ENCODE measurements at regions not wholly inside any gene's neighbourhood (a gene's known extent, or its start where the extent isn't known, plus 50 kb on each side); places are given as distances from the start of the nearest gene placed in this dataset.
A peak's percentile ranks its signal among the peaks of the same experiment; 100 is the strongest.

DNA sequence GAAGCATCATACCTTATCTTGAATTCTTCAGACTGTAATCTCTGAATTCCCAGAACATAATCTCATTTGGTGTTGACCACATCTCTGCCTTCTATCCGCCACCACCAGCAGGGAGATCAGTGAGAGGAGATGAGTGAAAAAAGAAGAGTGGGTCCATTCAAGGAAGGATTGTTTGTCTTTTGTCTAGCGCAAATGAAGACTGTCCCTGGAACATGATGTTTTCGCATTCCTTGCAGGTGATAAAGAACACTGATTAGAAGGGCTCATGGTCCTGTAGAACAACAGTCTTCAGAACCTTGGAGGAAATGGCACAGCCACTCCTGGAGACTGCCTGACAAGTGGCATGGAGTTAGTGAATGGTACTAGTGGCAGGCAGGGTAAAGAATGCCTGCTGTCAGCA, 869.6 kb downstream of the JRKL start:
- Mint-ChIP-seq H3K27ac (no peak overlapping the region), H3K9me3 (no peaks in the 10 kb centered on the region; the same call in 2 of the 3 replicates), H3K27me3 (ENCODE audit: insufficient read depth, low read depth, poor library complexity) (no peaks in the 10 kb centered on the region), H3K36me3 (ENCODE audit: low read depth) (no peaks in the 10 kb centered on the region), H3K4me1 (no peaks in the 10 kb centered on the region), H3K4me3 (no peak overlapping the region)
- TF ChIP-seq, protein P1, sequence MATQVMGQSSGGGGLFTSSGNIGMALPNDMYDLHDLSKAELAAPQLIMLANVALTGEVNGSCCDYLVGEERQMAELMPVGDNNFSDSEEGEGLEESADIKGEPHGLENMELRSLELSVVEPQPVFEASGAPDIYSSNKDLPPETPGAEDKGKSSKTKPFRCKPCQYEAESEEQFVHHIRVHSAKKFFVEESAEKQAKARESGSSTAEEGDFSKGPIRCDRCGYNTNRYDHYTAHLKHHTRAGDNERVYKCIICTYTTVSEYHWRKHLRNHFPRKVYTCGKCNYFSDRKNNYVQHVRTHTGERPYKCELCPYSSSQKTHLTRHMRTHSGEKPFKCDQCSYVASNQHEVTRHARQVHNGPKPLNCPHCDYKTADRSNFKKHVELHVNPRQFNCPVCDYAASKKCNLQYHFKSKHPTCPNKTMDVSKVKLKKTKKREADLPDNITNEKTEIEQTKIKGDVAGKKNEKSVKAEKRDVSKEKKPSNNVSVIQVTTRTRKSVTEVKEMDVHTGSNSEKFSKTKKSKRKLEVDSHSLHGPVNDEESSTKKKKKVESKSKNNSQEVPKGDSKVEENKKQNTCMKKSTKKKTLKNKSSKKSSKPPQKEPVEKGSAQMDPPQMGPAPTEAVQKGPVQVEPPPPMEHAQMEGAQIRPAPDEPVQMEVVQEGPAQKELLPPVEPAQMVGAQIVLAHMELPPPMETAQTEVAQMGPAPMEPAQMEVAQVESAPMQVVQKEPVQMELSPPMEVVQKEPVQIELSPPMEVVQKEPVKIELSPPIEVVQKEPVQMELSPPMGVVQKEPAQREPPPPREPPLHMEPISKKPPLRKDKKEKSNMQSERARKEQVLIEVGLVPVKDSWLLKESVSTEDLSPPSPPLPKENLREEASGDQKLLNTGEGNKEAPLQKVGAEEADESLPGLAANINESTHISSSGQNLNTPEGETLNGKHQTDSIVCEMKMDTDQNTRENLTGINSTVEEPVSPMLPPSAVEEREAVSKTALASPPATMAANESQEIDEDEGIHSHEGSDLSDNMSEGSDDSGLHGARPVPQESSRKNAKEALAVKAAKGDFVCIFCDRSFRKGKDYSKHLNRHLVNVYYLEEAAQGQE (IDR thresholded peaks at IDR 0.05; ENCODE audit: unreplicated experiment), result no peak
- TF ChIP-seq, protein P2, sequence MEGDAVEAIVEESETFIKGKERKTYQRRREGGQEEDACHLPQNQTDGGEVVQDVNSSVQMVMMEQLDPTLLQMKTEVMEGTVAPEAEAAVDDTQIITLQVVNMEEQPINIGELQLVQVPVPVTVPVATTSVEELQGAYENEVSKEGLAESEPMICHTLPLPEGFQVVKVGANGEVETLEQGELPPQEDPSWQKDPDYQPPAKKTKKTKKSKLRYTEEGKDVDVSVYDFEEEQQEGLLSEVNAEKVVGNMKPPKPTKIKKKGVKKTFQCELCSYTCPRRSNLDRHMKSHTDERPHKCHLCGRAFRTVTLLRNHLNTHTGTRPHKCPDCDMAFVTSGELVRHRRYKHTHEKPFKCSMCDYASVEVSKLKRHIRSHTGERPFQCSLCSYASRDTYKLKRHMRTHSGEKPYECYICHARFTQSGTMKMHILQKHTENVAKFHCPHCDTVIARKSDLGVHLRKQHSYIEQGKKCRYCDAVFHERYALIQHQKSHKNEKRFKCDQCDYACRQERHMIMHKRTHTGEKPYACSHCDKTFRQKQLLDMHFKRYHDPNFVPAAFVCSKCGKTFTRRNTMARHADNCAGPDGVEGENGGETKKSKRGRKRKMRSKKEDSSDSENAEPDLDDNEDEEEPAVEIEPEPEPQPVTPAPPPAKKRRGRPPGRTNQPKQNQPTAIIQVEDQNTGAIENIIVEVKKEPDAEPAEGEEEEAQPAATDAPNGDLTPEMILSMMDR (conservative IDR thresholded peaks at IDR 0.05; ENCODE audit: low read depth in 2 of 2), result no peak
- TF ChIP-seq, protein P3, sequence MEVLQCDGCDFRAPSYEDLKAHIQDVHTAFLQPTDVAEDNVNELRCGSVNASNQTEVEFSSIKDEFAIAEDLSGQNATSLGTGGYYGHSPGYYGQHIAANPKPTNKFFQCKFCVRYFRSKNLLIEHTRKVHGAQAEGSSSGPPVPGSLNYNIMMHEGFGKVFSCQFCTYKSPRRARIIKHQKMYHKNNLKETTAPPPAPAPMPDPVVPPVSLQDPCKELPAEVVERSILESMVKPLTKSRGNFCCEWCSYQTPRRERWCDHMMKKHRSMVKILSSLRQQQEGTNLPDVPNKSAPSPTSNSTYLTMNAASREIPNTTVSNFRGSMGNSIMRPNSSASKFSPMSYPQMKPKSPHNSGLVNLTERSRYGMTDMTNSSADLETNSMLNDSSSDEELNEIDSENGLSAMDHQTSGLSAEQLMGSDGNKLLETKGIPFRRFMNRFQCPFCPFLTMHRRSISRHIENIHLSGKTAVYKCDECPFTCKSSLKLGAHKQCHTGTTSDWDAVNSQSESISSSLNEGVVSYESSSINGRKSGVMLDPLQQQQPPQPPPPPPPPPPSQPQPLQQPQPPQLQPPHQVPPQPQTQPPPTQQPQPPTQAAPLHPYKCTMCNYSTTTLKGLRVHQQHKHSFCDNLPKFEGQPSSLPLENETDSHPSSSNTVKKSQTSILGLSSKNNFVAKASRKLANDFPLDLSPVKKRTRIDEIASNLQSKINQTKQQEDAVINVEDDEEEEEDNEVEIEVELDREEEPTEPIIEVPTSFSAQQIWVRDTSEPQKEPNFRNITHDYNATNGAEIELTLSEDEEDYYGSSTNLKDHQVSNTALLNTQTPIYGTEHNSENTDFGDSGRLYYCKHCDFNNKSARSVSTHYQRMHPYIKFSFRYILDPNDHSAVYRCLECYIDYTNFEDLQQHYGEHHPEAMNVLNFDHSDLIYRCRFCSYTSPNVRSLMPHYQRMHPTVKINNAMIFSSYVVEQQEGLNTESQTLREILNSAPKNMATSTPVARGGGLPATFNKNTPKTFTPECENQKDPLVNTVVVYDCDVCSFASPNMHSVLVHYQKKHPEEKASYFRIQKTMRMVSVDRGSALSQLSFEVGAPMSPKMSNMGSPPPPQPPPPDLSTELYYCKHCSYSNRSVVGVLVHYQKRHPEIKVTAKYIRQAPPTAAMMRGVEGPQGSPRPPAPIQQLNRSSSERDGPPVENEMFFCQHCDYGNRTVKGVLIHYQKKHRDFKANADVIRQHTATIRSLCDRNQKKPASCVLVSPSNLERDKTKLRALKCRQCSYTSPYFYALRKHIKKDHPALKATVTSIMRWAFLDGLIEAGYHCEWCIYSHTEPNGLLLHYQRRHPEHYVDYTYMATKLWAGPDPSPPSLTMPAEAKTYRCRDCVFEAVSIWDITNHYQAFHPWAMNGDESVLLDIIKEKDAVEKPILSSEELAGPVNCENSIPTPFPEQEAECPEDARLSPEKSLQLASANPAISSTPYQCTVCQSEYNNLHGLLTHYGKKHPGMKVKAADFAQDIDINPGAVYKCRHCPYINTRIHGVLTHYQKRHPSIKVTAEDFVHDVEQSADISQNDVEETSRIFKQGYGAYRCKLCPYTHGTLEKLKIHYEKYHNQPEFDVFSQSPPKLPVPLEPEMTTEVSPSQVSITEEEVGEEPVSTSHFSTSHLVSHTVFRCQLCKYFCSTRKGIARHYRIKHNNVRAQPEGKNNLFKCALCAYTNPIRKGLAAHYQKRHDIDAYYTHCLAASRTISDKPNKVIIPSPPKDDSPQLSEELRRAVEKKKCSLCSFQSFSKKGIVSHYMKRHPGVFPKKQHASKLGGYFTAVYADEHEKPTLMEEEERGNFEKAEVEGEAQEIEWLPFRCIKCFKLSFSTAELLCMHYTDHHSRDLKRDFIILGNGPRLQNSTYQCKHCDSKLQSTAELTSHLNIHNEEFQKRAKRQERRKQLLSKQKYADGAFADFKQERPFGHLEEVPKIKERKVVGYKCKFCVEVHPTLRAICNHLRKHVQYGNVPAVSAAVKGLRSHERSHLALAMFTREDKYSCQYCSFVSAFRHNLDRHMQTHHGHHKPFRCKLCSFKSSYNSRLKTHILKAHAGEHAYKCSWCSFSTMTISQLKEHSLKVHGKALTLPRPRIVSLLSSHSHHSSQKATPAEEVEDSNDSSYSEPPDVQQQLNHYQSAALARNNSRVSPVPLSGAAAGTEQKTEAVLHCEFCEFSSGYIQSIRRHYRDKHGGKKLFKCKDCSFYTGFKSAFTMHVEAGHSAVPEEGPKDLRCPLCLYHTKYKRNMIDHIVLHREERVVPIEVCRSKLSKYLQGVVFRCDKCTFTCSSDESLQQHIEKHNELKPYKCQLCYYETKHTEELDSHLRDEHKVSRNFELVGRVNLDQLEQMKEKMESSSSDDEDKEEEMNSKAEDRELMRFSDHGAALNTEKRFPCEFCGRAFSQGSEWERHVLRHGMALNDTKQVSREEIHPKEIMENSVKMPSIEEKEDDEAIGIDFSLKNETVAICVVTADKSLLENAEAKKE (CRISPR knock-in tag; IDR thresholded peaks at IDR 0.05), result no peak
- TF ChIP-seq NANOG (IDR thresholded peaks at IDR 0.05; ENCODE audit: borderline replicate concordance) (no peak), CREB1 (CRISPR knock-in tag; IDR thresholded peaks at IDR 0.05; ENCODE audit: low read depth) (no peak), POLR2AphosphoS5 (IDR thresholded peaks at IDR 0.05; ENCODE audit: low read depth) (no peak), EZH2 (IDR thresholded peaks at IDR 0.05; ENCODE audit: low read depth, unreplicated experiment) (no peak), ZNF331 (CRISPR knock-in tag; IDR thresholded peaks at IDR 0.05; ENCODE audit: low read depth) (no peak), ZNF114 (CRISPR knock-in tag; IDR thresholded peaks at IDR 0.05) (no peak), EZH2phosphoT487 (IDR thresholded peaks at IDR 0.05; ENCODE audit: unreplicated experiment) (no peak), STAT1 (IDR thresholded peaks at IDR 0.05; ENCODE audit: unreplicated experiment) (no peak), JUNB (IDR thresholded peaks at IDR 0.05; ENCODE audit: unreplicated experiment) (no peak)
- TF ChIP-seq, protein P4, sequence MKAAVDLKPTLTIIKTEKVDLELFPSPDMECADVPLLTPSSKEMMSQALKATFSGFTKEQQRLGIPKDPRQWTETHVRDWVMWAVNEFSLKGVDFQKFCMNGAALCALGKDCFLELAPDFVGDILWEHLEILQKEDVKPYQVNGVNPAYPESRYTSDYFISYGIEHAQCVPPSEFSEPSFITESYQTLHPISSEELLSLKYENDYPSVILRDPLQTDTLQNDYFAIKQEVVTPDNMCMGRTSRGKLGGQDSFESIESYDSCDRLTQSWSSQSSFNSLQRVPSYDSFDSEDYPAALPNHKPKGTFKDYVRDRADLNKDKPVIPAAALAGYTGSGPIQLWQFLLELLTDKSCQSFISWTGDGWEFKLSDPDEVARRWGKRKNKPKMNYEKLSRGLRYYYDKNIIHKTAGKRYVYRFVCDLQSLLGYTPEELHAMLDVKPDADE (IDR thresholded peaks at IDR 0.05), result no peak
- H3K4me3 ChIP-seq, result no peak overlapping the region
- peak overlapping the region; percentile 25; the same call in 1 of the 2 replicates for H2AFZ ChIP-seq
- no peaks in the 10 kb centered on the region for H3K27me3 ChIP-seq (ENCODE audit: insufficient read depth)
- no peaks in the 10 kb centered on the region for H3K9me2 ChIP-seq (ENCODE audit: insufficient read depth)
- no peak overlapping the region for H3K4me2 ChIP-seq
- H3K79me2 ChIP-seq (replicated peaks; ENCODE audit: insufficient read depth), result no peaks in the 10 kb centered on the region
- H3K27ac ChIP-seq (ENCODE audit: low read depth), result no peak overlapping the region
- H3K4me1 ChIP-seq (ENCODE audit: insufficient read depth), result no peaks in the 10 kb centered on the region
- H3F3A ChIP-seq (replicated peaks; ENCODE audit: low read depth), result no peaks in the 10 kb centered on the region
- ATAC-seq, result no peak
- H3K36me3 ChIP-seq (ENCODE audit: insufficient read depth), result no peaks in the 10 kb centered on the region
- H4K20me1 ChIP-seq (replicated peaks; ENCODE audit: insufficient read depth), result no peaks in the 10 kb centered on the region
- DNase-seq (ENCODE audit: low spot score), result no peak

Data from GM23338 (cell line).